Stimulated activated CD4-positive, alpha-beta T cell treated with anti-CD3 and anti-CD28 coated beads, Interleukin-12 subunit alpha, Interleukin-12 subunit beta, amount 100 ng/mL, for 24 hours (primary cell): ENCODE measurements at regions not wholly inside any gene's neighbourhood (a gene's known extent, or its start where the extent isn't known, plus 50 kb on each side); places are given as distances from the start of the nearest gene placed in this dataset.

Experiments used
- DNase-seq, 2 experiments: peaks; one replicate each; pipeline ENCODE4 v3.0.0-alpha.2; 2020; ENCODE audit warnings: low read depth in 2 of 2

DNA sequence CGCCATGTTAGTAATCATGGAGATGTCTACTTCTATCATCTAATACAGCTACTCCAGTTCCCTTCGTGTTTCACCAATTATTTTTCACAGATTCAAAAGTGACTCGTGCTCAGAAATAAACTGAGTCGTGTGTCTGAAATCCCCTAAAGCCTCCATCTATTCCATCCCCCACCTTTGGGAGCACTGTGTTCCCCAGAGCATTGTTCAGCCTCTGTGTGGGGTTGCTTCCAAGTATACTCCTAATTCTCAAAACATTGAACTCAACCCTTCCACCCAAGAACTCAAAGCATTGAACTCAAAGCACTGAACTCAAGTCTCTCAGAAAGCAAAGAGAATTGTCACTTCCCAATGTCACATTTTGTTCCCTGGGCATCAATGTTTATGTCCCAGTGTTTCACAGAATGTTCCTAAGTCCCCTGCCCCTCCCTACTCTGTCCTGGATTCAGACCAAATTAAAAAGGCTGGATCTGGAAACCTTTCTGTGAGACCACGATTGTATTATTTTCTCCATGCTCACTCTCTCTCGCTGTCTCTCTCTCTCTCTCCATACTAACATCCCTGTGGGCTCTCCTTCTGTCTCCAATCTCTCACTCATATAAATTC is 138.5 kb upstream of the QRFPR start:
- DNase-seq: no peak

- no peak for DNase-seq
These were observed 136.4 kb upstream of the QRFPR start for GRCh38 chr4:121517241-121517640.

- no peak for DNase-seq
These were observed 133.6 kb upstream of the QRFPR start for GRCh38 chr4:121514443-121514842.

GRCh38 chr4:121510341-121510874 is 129.6 kb upstream of the QRFPR start:
- DNase-seq: peak in 1 of 2 experiments; percentile 2

DNA sequence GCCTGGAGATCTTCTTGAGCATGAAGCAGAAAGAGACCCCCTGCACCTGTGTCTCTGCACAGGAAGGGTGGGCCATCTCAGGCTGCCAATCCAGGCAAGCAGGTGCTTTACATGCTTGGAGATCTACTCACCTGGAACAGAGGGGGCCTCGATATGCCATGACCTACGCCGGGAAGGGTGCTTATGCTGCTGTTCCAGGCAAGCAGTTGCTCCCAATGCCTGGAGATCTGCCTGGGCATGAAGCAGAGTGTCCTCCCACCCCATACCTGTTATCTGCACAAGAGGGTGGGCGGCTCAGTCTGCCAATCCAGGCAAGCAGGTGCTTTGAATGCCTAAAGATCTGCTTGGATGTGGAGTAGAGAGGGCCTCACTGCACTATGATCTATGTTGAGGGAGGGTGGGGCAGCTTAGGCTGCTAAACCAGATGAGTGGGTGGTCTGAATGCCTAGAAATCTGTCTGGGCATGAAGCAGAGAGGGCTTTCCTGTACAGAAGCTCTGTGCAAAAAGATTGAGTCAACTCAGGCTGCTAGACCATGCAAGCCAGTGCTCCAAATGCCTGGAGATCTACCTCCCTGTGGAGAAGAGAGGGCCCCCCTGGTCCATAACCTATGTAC is 104.5 kb upstream of the QRFPR start:
- no peak for DNase-seq

DNA sequence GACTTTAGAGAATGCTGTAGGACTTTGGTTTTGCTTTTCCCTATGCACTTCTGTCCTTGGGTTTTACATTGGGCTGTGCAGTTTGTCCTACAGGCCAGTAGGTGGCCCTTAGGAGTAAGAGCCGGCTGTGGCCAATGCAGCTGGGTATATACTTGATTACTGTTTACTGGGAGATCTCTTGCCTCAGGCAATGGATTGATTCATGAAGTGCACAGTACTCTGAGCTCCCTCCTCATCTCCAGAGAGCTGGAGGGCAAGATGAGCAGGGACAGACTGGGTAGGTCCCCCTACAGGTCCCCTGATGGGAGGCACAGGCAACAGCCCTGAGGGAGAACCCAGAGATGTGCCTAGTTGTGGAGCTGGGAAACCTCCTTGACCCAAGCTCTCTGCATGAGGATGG is 103.8 kb upstream of the QRFPR start:
- DNase-seq: peak in 1 of 2 experiments; percentile 3

GRCh38 chr4:121479808-121480207 is 99.0 kb upstream of the QRFPR start:
- no peak for DNase-seq

DNA sequence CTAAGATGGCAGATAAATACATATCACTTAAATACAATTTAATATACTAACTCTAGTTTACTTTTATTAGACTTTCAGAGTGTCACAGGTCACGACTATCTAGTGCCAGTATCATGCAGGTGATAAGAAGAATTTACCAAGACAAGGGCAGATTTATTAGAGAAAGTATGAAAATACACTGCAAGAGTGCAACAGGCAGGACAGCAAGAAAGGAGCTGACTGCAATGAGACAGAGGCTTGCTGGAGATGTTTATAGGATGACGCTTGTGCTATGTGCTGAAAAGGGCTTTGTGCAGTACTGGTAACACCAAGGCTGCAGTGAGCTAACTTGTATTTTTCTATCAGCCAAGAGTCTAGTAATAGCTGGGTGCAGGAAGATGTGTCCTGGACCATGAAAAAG is 96.7 kb upstream of the QRFPR start:
- no peak for DNase-seq

DNA sequence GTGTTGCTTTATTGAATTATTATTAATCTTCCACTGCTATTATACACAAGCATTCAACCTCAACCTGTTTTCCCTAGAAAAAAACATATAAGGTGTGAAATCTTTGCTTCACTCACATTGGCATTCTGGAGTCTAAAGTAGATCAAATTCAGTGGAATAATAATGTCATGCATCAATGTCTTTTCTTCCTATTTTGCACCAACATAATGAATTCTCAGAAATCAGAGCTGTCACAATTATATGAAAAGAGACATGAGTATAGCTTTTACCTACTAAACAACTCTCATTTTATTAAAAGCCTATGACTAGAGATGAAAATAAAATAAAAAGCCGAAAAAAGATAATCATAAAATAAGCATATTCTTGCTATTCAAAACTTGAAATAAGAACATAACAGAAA is 96.3 kb upstream of the QRFPR start:
- DNase-seq: no peak

DNA sequence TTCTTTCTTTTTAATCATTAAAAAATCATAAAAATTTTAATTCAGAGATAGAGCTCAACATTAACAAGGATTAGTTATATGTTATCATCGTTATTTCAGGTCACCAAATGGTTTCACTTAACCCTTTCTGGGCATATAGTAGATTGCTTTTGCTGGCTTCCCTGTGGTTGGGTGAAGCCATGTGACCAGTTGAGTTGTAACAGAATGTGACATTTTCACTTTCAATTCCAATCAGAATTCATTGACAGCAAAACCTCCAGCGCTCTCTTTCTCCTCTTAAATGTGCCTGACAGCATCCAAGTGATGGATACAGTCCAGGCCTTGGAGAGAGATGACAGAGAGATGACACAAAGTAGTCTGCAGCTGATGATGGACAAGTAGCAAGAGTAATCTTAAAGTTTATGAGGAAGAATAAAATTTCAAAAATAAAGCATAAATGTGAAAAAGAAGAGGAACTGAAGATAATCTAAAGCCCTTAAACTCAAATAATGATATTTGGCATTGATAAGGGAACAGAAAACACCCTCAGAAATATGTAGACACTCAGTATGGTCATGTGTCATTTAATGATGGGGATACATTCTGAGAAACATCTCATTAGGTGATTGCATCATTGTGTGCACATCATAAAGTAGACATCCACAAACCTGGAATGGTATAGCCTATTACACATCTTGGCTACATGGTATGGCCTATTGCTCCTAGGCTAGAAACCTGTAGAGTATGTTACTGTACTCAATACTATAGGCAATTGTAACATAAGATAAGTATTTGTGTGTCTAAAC is 92.3 kb upstream of the QRFPR start:
- no peak for DNase-seq

- no peak for DNase-seq
These were observed 84.0 kb upstream of the QRFPR start for GRCh38 chr4:121464854-121465253.

- peak in 1 of 2 experiments; percentile 11 for DNase-seq
These were observed 81.9 kb upstream of the QRFPR start for GRCh38 chr4:121462660-121463261.

- DNase-seq: no peak
These were observed 78.2 kb upstream of the QRFPR start for GRCh38 chr4:121459026-121459425.

DNA sequence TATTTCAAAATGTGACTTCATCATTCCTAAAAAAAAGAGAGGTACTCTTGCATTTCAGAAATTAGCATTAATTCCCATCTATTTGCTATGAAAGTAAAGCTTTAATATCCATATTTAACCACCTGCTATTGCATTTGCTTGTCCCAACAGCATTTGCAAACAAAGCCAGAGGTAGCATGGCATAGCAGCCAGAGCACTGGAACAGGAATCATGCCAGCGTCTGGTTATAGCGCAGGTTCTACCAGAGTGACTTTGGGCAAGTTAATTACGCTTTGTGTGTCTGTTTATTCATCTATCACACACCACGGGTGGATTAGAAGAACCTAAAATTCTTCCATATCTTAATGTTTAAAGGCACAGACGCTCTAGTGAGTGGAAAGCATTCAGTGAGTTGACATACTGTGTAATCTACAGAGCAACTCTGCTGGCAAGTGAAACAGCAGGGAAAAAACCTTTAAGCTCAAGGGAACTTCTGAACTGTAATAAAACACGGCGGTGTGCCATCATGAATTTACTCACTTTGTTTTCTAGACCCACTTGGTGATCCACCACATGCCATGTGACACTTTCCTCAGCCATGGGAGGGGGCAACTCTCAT is 76.6 kb upstream of the QRFPR start:
- DNase-seq: no peak

DNA sequence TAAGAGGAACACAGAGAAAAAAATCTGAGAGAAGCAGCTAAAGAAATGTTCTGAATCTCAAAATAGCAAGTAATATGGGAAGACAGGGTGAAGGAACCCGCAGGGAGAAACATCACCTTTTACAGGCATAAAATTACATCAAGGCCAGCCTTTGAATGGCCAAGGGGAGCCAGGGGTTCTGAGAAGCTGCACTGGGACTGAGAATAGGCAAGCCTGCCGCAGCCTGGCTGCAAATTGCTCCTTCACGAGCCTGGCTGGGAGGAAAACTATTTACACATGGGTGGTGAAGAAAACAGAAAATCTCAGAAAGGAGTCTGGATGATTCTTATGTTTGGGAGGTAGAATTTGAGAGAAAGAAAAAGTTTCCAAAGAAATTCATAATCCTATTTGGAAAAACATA is 74.5 kb upstream of the QRFPR start:
- DNase-seq: no peak

DNA sequence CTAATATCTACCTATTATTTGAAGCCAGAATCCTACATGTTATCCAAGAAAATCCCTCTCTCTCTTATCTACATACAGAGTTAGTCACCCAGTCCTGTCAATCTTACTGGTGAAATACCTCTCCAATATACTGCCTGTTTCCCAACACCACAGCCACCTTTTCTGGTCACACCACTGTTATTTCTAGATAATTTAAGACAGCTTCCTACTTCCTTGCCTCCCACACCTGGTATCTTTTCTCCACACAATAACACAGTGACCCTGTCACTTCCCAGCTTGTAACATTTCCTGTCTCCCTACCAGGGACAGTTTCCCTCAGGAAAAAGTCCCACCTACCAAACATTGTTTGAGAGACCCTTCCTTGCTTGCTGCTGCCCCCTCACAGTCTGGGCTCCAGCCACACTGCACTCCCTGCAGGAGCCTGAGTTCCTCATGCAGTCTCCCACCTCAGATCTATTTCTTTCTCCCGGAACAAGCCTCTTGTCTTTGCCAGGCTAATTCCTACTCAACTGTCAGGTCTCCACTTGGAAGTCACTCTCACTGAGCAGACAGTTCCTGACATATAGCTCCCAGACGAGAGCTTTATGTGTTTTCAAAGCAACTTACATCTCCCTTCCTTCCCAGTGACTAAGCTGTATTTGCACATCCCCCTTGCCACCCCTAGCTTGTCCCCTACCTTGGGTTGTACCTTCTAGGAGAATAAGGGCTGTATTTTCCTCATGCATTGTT is 73.6 kb upstream of the QRFPR start:
- no peak for DNase-seq

GRCh38 chr4:121451310-121451709 is 70.5 kb upstream of the QRFPR start:
- no peak for DNase-seq

GRCh38 chr4:121449416-121449815 is 68.6 kb upstream of the QRFPR start:
- DNase-seq: no peak

DNA sequence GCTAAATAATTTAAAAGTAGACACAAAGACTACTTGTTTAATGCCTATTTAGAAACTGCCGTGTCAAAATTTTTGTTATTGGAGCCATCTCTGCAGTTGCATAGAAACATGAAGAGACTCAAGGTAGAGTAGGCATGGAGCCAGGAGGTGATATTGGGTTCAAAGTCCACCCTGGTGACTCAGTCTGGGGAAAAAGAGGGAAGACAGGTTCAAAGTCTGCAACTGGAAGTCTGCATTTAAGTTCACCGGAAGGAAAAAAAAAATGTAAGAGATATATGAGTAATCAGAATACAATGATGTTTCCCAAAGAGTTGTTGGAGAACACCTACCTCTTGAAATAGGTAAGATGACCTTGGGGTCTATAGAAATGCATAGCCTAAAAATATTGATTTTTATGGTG is 67.4 kb upstream of the QRFPR start:
- DNase-seq: no peak

- no peak for DNase-seq
These were observed 58.9 kb upstream of the QRFPR start for GRCh38 chr4:121439669-121440068.
